Stimulated activated CD8-positive, alpha-beta memory T cell treated with anti-CD3 and anti-CD28 coated beads, Interleukin-12 subunit alpha, Interleukin-12 subunit beta, amount 100 ng/mL, for 24 hours (primary cell): ENCODE measurements at regions not wholly inside any gene's neighbourhood (a gene's known extent, or its start where the extent isn't known, plus 50 kb on each side); places are given as distances from the start of the nearest gene placed in this dataset.

ENCODE experiments used
- DNase-seq: peaks from one replicate; pipeline ENCODE4 v3.0.0-alpha.2; 2020; ENCODE audit errors: extremely low read depth

GRCh38 chr6:21883595-21884328 lies 290.2 kb downstream of the SOX4 start:
- no peak for DNase-seq

- no peak for DNase-seq
Observed at GRCh38 chr6:21885111-21885510, 291.6 kb downstream of the SOX4 start.

GRCh38 chr6:21885532-21886114 lies 292.1 kb downstream of the SOX4 start:
- no peak for DNase-seq

GRCh38 chr6:21886542-21887151 lies 293.1 kb downstream of the SOX4 start:
- no peak for DNase-seq

GRCh38 chr6:21887231-21888185 lies 294.0 kb downstream of the SOX4 start:
- DNase-seq, result no peak

GRCh38 chr6:21891080-21891479 lies 297.5 kb downstream of the SOX4 start:
- DNase-seq, result no peak

- no peak for DNase-seq
Observed at GRCh38 chr6:21893793-21894192, 300.2 kb downstream of the SOX4 start.

- no peak for DNase-seq
Observed at GRCh38 chr6:21895555-21895954, 302.0 kb downstream of the SOX4 start.

- no peak for DNase-seq
Observed at GRCh38 chr6:21898107-21898796, 304.7 kb downstream of the SOX4 start.

GRCh38 chr6:21899708-21900107 lies 306.2 kb downstream of the SOX4 start:
- DNase-seq, result no peak

GRCh38 chr6:21900730-21901129 lies 307.2 kb downstream of the SOX4 start:
- DNase-seq, result no peak

GRCh38 chr6:21902628-21903169 lies 309.1 kb downstream of the SOX4 start:
- no peak for DNase-seq

GRCh38 chr6:21905531-21905930 lies 312.0 kb downstream of the SOX4 start:
- no peak for DNase-seq

GRCh38 chr6:21906826-21907225 lies 313.3 kb downstream of the SOX4 start:
- DNase-seq, result no peak

GRCh38 chr6:21907291-21907690 lies 313.7 kb downstream of the SOX4 start:
- no peak for DNase-seq

GRCh38 chr6:21908161-21908848 lies 314.8 kb downstream of the SOX4 start:
- no peak for DNase-seq

GRCh38 chr6:21909321-21909720 lies 315.8 kb downstream of the SOX4 start:
- no peak for DNase-seq

- DNase-seq, result no peak
Observed at GRCh38 chr6:21911208-21911607, 317.7 kb downstream of the SOX4 start.

- DNase-seq, result no peak
Observed at GRCh38 chr6:21912151-21912832, 318.7 kb downstream of the SOX4 start.
